ENCODE measurements at regions not wholly inside any gene's neighbourhood (a gene's known extent, or its start where the extent isn't known, plus 50 kb on each side); places are given as distances from the start of the nearest gene placed in this dataset.
"Not testable (repeated sequence)": the region's sequence is repeated elsewhere in the genome, so short reads cannot be mapped to it uniquely, and the experiment has no call there.

- Histone ChIP-seq H3K4me3 (no peak overlapping the region), H3K27ac (replicated peaks in 1 of 4) (no peak overlapping the region), H3K4me1 (no peaks in the 10 kb centered on the region), H3K27me3 (no peaks in the 10 kb centered on the region), H3K36me3 (no peaks in the 10 kb centered on the region), H3K9me3 (no peaks in the 10 kb centered on the region)
- no peak for DNase-seq (ENCODE audit: extremely low spot score)
- no peak for TF ChIP-seq POLR2AphosphoS5 (IDR thresholded peaks at IDR 0.05)
- intact Hi-C loops (cut with DNase I): no loop called here
- 70% methylated on average over 4 of the region's 4 CpGs for WGBS
Observed at GRCh38 chr20:54922636-54923035, 447.2 kb downstream of the DOK5 start.

DNA sequence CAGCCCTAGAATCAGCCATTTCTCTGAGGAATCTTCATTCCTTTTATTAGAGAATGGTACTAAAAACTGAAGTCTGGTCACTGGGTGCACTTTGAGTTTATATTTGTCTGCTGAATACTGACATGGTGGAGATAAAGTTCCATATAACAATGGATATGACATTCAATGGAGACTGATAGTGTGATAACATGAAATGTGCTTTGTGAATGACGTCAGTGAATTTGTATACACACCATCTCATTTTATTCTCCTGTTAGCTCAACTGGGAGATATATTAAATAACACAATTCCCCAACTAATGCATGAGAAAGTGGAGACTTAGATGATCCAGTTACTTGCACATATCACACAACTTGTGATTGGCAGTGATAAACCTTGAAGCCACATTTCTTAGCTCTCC is 446.7 kb downstream of the DOK5 start:
- Histone ChIP-seq H3K36me3 (no peaks in the 10 kb centered on the region), H3K27me3 (no peaks in the 10 kb centered on the region), H3K4me3 (no peak overlapping the region), H3K27ac (replicated peaks in 1 of 4) (no peak overlapping the region), H3K9me3 (no peaks in the 10 kb centered on the region), H3K4me1 (no peaks in the 10 kb centered on the region)
- TF ChIP-seq POLR2A (IDR thresholded peaks at IDR 0.05; ENCODE audit: low read depth) (no peak), POLR2AphosphoS5 (IDR thresholded peaks at IDR 0.05) (no peak), EP300 (IDR thresholded peaks at IDR 0.05) (no peak)
- TF ChIP-seq, protein P1, sequence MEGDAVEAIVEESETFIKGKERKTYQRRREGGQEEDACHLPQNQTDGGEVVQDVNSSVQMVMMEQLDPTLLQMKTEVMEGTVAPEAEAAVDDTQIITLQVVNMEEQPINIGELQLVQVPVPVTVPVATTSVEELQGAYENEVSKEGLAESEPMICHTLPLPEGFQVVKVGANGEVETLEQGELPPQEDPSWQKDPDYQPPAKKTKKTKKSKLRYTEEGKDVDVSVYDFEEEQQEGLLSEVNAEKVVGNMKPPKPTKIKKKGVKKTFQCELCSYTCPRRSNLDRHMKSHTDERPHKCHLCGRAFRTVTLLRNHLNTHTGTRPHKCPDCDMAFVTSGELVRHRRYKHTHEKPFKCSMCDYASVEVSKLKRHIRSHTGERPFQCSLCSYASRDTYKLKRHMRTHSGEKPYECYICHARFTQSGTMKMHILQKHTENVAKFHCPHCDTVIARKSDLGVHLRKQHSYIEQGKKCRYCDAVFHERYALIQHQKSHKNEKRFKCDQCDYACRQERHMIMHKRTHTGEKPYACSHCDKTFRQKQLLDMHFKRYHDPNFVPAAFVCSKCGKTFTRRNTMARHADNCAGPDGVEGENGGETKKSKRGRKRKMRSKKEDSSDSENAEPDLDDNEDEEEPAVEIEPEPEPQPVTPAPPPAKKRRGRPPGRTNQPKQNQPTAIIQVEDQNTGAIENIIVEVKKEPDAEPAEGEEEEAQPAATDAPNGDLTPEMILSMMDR (IDR thresholded peaks at IDR 0.05): no peak
- intact Hi-C loops (cut with DNase I): no loop called here
- 16% methylated on average over 1 of the region's 1 CpG for WGBS
- no peak for DNase-seq (ENCODE audit: extremely low spot score)

DNA sequence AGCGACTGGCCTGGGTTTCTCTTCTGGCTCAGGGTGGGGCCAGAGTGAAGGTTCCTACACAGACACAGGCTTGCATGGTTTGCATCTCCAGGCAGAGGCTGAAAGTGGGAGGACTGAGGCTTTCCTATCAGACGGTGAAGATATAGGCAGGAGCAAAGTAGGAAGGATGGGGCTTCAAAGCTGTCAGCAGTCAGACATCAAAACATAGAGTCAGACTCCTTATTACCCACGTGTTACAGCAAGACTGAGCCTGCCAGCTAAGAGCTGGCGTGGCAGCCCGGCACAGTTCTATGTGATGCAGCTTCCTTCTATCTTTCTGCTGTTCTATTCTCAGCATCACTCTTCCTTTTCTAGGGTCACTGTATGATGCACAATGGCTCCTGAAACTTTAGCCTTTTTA is 445.1 kb downstream of the DOK5 start:
- no peak for DNase-seq (ENCODE audit: extremely low spot score)
- H3K36me3 ChIP-seq: no peaks in the 10 kb centered on the region
- H3K4me3 ChIP-seq: no peak overlapping the region
- no peak for TF ChIP-seq POLR2A (IDR thresholded peaks at IDR 0.05; ENCODE audit: low read depth)
- no peak for TF ChIP-seq EP300 (IDR thresholded peaks at IDR 0.05)
- no peak for TF ChIP-seq POLR2AphosphoS5 (IDR thresholded peaks at IDR 0.05)
- TF ChIP-seq, protein P1 (IDR thresholded peaks at IDR 0.05): no peak
- 59% methylated on average over 5 of the region's 5 CpGs for WGBS
- no peak overlapping the region for H3K27ac ChIP-seq (replicated peaks in 1 of 4)
- H3K27me3 ChIP-seq: no peaks in the 10 kb centered on the region
- intact Hi-C loops (cut with DNase I): no loop called here
- H3K9me3 ChIP-seq: no peaks in the 10 kb centered on the region
- H3K4me1 ChIP-seq: no peaks in the 10 kb centered on the region

DNA sequence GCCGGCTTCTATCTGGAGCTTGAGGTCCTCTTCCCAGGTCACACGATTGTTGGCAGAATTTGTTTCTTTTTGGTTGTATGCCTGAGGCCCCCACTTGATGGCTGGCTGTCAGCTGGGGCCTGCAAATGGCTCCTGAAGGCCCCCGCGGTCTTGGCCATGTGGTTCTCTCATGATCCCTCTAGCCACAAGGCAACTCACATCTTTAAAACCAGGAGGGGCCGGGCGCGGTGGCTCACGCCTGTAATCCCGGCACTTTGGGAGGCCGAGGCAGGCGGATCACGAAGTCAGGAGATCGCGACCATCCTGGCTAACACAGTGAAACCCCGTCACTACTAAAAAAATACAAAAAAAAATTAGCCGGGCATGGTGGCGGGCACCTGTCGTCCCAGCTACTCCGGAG is 443.6 kb downstream of the DOK5 start:
- WGBS: 95% methylated on average over 19 of the region's 19 CpGs
- H3K27ac ChIP-seq (replicated peaks in 1 of 4); H3K4me3 ChIP-seq: not testable (repeated sequence)

DNA sequence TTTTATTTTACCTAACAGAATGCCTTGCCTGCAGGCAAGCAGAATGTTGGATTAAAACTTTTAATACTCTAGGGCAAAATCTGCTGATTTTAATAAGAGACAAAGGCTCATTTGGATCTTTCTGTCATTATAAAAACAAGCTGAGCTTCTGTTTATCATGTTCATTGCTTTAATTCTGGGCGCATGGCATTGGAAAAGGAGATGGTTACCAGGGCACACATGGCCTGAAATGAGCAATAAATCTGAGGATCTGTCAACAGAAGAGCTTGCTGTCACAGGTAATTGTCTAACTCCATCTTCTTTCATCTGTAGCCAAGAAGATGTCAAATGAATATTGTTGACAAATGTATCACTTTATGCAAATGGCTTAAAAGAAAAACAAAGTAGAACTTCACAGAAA is 439.6 kb downstream of the DOK5 start:
- Histone ChIP-seq H3K9me3 (no peaks in the 10 kb centered on the region), H3K36me3 (no peaks in the 10 kb centered on the region), H3K4me1 (no peaks in the 10 kb centered on the region), H3K4me3 (no peak overlapping the region), H3K27ac (replicated peaks in 1 of 4) (no peak overlapping the region), H3K27me3 (no peaks in the 10 kb centered on the region)
- intact Hi-C loops (cut with DNase I): no loop called here
- 69% methylated on average over 1 of the region's 1 CpG for WGBS
- TF ChIP-seq, protein P1 (IDR thresholded peaks at IDR 0.05): no peak
- TF ChIP-seq POLR2AphosphoS5 (IDR thresholded peaks at IDR 0.05) (no peak), EP300 (IDR thresholded peaks at IDR 0.05) (no peak)
- DNase-seq (ENCODE audit: extremely low spot score): no peak

More for the DNA sequence above, 443.6 kb downstream of the DOK5 start:
- H3K36me3 ChIP-seq; H3K27me3 ChIP-seq; intact Hi-C loops (cut with DNase I); DNase-seq (ENCODE audit: extremely low spot score); H3K9me3 ChIP-seq; H3K4me1 ChIP-seq: not testable (repeated sequence)

DNA sequence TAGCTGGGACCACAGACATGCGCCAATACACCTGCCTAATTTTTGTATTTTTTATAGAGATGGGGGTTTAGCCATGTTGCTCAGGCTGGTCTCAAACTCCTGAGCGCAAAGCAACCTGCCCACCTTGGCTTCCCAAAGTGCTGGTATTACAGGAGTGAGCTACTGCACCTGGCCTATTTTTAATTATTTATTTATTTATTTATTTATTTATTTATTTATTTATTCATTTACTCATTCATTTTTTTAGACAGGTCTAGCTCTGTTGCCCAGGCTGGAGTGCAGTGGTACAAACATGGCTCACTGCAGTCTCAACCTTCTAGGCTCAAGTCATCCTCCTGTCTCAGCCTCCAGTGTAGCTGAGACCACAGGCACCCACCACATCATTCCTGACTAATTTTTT is 434.3 kb downstream of the DOK5 start:
- Histone ChIP-seq H3K9me3 (peaks cover 0 to 8% (median 0%) of the 10 kb centered on the region in 4 donors), H3K27me3 (no peaks in the 10 kb centered on the region), H3K27ac (replicated peaks in 1 of 4) (no peak overlapping the region), H3K4me1 (no peaks in the 10 kb centered on the region), H3K4me3 (no peak overlapping the region), H3K36me3 (no peaks in the 10 kb centered on the region)
- whole genome bisulfite sequencing: 95% methylated on average over 2 of the region's 2 CpGs
- no peak for DNase-seq (ENCODE audit: extremely low spot score)
- intact Hi-C loops (cut with DNase I): no loop called here
- TF ChIP-seq EP300 (IDR thresholded peaks at IDR 0.05): no peak
- TF ChIP-seq POLR2AphosphoS5 (IDR thresholded peaks at IDR 0.05): no peak
- TF ChIP-seq POLR2A (IDR thresholded peaks at IDR 0.05; ENCODE audit: low read depth): no peak
- TF ChIP-seq, protein P1 (IDR thresholded peaks at IDR 0.05): no peak

GRCh38 chr20:54906134-54906533 is 430.7 kb downstream of the DOK5 start:
- H3K4me1 ChIP-seq; H3K9me3 ChIP-seq; H3K36me3 ChIP-seq; DNase-seq (ENCODE audit: extremely low spot score); intact Hi-C loops (cut with DNase I); H3K4me3 ChIP-seq; H3K27me3 ChIP-seq; H3K27ac ChIP-seq (replicated peaks in 1 of 4): not testable (repeated sequence)
- 92% methylated on average over 6 of the region's 6 CpGs for WGBS

All from esophagus muscularis mucosa (tissue), 4 donors.